ENCODE measurements at regions not wholly inside any gene's neighbourhood (a gene's known extent, or its start where the extent isn't known, plus 50 kb on each side); places are given as distances from the start of the nearest gene placed in this dataset.
"Not testable (repeated sequence)": the region's sequence is repeated elsewhere in the genome, so short reads cannot be mapped to it uniquely, and the experiment has no call there.

DNA sequence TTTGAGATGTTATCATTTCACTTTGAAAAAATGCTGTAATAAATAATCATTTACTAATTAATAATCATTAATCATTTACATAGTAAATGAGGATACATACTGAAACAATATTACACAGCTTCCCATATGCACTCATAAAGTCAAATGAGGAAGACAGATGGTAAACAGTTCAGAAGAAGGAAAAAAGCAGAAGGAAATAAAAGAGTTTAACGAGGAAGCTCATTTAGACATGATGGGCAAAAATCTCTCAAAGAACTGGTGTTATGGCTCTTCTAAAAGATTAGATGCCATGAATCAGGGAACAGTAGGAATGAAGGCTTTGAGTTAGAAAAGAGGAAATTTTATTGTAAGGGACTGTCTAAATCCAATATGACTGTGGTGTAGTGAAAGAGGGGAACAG is 347.6 kb downstream of the PTPRC start:
- no peak for DNase-seq

DNA sequence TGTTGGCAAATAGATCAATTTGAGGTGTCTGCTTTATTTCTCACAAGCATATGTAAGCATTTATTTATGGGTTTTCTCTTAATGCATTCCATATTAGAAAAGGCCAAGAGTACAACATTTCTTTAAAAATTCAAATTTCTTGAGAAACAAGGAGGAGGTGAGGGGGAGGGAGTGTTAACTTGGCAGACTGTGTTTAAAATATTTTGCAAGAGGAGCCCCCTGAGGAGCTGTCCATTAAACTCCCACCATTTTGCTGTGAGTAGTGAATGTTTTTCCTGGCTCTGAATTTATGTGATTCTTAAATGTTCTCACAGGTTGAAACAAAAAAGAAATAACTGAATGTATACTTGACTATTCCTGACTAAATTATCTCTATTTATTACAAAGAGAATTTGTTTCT is 363.8 kb downstream of the PTPRC start:
- no peak for DNase-seq

DNA sequence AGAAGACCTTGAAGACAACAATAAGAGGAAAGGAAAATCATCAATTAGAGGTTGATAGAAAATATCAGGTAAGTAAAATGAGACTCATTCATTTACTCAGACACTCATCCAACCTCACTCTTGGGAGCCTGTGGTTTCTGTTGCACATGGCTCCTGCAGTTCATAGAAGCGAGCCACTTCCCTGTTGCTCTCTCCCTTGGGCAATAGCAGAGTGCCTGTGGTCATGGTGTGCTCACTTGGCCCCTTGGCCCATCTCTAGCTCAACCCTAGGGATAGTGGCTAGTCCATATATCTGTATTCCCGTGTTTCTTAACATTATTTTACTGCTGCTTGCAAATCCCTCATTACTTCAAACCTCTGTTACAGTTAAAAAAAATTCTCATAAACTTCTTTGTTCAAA is 368.6 kb downstream of the PTPRC start:
- no peak for DNase-seq

DNA sequence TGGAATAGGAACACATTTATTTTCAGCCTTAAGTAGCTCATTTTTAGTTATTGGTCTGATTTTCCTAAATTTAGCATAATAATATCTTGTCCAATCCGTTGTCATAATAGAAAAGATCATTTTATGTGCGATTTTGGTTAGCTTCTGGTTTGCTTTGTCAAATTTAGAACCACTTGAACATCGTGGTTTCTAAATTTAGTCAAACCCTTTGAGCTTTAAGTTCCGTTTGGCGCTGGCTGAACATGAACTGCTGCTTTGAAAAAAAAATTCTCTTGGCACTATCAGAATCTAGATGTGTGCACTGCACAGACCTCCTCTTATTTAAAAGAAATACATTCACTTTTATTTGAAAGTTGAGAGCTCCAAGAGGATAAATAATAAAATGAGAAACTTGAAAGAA is 370.6 kb downstream of the PTPRC start:
- DNase-seq, result no peak

DNA sequence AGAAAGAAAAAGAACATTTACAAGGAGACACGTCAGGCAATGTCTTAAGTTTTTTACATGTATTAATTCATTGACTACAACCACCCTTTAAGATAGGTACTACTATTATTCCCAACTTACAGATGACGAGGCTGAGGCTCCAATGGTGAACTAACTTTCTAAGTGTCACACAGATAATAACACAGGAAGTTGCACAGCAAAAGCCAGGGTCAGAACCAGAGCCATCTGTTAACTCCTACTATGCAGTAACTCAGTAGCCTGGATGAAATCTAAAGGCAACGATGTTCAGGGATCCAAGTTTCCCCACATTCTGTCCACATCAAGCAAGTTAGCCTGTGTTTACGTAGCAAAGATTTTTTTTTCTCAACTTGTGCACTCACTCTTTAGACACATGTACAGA is 371.7 kb downstream of the PTPRC start:
- no peak for DNase-seq

DNA sequence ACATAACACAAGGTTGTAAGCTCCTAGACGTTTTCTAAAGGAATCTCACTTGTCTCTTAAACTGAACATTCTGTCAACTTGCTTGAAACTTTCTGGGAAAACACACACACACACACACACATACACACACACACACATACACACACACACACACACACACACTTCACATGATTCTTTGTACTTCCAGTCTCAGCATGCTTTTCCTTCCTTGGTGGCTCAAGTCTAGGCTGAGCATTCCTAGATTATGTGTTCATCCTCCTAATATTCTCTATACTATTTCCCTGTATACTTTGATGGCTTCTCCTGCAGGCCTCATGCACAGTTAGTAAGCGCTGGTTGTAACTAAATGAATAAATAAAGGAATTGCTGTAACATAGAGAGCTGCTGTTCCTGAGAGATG is 372.1 kb downstream of the PTPRC start:
- DNase-seq, result no peak

DNA sequence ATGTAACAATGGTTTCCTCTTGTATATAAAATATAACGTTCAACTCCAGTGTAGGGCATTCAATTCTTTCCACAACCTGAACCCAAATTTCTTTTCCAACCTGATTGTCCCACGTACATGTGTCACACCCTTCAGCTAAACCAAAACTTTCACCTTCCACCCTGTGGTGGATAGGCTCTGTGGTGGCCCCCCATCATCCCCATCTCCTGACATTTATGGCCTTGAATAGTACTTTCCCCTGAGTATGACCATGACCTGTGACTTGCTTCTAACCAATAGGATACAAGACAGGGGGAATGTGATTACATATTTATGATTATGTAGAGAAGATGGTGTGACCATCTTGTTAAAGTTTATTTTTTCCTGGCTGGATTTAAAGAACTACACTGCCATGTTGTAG is 377.0 kb downstream of the PTPRC start:
- DNase-seq, result no peak

DNA sequence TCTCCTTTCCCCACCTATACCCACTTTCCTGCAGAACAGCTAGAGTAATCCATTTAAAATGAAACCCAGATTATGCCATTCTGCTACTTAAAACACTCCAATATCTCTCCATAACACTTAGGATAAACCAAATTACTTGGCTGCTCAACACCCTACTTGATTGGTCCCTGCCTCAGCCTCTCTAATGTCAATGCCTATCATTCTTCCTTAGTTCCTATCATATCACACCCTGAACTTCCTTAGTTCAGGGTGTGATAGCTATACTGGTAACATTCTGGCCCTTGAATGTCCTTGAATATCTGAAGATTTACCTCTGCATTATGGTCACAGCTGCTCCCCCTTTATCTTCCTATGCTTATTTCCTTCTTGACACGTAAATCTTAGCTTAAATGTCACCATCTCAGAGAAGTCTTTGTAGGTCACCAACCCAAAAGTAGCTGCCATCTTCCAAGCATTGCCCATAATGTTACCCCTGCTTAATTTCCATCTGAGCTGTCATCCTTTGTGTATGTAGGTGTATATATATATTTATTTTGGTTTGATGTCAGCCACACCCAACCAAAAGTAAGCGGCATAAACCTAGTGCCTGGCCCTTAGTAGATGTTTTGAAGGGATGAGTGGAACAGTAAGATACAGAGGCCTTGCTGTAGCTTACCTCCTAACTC is 379.8 kb downstream of the PTPRC start:
- DNase-seq, result no peak

DNA sequence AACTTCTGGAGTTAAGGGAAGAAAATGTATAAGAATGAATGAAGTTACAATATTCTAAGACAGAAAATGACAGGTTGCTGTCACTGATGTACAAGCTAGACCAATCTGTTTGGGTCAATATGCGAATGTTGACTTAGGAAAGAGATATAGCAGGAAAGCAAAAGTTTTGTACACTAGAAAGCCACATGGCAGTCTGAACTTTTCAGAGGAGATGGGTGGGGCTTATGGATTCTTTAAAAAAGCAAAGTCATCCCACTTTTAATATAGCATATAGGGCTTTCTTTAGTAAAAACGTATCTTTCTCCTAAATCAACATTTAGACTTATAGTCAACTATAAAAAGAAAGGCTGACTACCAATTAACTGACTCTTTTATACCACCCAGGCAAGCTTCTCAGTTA is 381.2 kb downstream of the PTPRC start:
- no peak for DNase-seq

DNA sequence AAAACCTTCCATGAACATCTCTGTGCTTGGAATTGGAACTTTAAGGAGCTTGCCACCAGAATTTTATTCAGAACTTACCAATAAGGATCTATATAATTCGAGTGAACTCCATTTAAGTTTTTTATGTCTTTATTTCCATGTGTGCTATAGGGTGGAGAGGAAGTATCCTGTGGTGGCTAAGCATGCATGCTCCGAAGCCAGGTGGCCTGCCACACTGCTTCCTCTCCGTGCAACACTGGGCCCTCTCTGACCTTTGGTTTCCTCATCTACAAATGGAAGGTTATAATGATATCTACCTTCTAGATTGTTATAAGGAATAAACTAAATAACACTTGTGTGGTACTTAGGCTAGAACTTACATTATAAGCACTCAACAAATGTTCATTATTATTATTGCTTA is 382.1 kb downstream of the PTPRC start:
- no peak for DNase-seq

DNA sequence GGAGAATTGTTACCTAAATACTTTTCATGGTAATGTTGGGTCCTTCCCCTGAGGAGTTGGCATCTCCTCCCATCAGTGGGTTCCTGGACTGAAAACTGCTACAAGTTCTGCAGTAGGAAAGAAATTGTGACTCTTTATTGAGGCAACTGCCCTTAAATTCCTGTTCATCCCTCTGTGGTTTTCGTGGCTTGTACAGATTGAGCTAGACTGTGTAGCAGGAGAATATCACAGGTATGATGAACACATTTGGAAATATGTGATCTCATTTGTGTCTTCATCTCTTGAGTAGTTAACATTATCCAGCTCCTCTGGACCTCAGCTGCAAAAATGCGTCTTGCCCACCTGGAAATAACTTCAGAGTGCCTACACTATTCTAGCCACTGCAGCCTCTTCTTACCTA is 390.6 kb downstream of the PTPRC start:
- no peak for DNase-seq

DNA sequence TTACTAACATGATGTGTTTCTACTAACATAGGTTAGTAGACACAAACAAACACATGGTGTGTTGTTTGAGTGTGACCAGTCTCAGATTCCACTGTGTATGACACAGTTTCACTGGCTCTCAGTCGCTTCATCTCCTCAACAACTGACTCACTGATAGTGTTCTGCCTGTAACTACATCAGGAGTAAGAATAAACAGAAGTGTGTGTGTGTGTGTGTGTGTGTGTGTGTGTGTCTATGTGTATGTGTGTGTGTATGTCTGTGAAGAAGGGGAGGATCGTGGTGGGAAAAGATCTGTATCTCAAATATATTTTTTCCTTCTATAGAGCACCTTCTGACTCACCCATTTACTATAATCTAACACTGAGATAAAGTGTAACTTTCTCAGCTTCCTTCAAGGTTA is 391.0 kb downstream of the PTPRC start:
- DNase-seq, result no peak

DNA sequence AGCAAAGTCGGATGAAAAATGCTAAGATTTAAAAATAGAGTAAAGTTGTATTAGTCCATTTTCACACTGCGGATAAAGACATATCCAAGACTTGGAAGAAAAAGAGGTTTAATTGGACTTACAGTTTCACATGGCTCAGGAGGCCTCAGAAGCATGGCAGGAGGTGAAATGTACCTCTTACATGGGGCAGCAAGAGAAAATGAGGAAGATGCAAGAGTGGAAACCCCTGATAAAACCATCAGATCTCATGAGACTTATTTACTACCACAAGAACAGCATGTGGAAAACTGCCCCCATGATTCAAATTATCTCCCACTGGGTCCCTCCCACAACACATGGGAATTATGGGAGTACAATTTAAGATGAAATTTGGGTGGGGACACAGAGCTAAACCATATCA is 391.7 kb downstream of the PTPRC start:
- not testable (repeated sequence) for DNase-seq

DNA sequence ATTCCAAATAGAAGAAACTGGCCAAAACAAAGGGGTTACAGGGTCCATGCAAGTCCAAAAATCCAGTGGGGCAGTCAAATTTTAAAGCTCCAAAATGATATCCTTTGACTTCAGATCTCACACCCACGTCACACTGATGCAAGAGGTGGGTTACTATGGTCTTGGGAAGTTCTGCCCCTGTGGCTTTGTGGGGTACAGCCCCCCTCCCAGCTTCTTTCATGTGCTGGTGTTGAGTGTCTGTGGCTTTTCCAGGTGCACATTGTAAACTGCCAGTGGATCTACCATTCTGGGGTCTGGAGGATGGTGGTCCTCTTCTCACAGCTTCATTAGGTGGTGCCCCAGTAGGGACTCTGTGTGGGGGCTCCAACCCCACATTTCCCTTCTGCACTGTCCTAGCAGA is 392.3 kb downstream of the PTPRC start:
- DNase-seq, result not testable (repeated sequence)

DNA sequence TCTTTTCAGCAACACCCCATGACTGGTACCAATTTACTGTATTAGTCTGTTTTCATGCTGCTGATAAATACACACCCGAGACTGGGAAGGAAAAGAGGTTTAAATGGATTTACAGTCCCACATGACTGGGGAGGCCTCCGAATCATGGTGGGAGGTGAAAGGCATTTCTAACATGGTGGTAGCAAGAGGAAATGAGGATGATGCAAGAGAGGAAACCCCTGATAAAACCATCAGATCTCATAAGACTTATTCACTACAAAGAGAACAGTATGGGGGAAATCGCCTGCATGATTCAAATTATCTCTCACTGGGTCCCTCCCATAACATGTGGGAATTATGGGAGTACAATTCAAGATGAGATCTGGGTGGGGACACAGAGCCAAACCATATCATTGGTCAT is 393.6 kb downstream of the PTPRC start:
- DNase-seq, result not testable (repeated sequence)

DNA sequence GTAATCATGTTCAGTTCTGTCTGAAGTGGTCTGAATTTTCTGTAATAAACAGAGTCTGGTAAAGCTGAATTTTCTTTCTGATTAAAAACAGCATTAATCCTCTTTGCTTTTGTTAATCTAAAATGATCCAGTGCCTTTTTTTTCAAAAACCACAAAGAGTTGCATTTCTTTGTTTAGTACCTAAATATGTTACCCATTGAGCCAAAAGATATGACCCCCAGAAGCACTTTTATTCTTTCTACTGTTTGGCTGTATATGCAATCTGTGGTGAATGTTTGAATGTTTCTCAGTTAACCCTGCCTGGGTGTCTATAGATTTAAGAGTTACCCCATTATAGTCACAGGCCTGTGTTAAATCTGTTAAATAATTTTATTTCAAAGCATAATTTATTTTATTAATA is 394.8 kb downstream of the PTPRC start:
- no peak for DNase-seq

DNA sequence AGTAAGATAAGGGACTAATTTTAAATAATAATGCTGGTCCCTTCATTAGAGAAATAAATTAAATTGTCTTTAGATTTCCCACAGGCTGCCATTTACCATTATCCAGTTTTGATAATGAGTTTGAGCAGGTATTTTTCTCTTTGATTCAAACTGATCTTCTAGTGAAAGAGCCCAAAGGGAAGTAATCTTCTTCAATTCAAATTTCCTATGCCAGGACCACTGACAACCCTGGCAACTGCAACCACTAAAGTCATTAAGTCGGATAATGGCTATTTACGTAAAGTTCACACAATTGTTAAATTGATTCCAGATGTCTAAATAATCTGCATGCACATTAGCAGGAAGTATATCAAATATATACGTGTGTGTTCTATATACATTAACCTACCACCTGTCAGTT is 399.3 kb downstream of the PTPRC start:
- no peak for DNase-seq

DNA sequence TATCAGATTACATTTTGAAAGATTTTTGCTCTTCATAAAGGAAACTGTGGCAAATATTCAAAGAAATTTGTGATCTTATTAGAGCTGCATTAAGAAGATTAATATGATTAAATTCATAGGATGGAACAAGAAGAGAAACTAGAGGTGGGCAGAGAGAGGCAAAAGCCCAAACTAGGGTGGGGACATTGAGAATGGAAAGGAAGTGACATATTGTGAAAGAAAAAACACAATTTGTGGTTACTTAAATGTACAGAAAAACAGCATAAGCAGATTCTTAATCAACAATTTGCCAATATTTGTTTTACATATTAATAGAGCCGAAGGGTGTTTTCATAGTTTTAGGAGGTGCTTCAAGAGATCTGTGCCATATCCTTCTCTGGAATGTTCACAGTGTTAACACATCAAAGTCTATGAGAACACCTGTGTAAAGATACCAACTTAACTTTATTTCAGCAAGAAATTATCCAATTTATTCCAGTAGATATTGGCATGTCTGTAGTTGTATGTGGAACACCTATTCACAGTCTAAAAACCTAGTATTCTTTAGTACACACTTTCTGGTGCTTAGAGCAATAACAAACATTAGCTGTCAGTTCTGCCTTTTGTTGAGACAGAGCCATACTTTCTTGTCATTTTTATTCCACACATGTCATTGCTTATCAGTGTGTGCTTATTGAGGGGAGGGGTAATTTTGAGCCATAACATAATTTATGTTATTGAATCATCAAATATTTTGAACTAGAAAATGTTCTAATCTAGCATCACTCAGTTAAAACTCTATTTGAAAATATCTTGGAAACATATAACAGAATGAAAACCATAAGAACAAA is 401.5 kb downstream of the PTPRC start:
- no peak for DNase-seq

DNA sequence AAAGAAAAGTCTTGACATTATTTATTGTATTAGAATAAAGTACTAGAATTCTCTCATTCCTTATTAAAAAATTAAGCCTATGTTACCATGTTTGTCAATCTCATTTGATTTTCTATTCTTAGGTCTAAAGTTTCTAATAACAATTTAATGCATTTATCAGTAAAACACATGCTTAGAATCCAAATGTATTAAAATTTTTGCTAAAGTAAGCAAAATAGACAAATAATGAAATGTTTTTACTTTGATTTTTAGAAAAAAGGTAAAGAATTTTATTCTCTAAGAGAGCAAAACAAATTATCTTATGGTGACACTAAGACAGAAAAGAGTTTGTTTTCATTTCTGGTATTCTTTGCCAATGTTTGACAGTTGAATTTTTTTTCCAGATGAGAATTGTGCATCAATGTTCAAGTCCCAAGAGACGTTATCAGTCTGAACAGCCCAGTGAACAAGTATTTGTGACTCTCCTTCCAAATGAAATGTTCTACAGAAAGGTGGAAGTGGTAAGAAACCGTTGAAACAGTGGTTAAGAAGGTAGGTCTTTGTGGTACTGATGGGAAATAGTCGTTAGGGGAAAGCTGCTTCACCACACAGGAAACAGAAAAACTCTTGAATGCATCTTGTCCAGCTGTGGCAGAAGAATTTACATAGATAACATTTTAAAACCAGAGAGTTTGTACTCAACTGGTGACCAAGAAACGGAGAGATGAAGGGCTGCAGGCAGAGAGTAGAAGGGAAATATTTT is 402.5 kb downstream of the PTPRC start:
- DNase-seq, result no peak

DNA sequence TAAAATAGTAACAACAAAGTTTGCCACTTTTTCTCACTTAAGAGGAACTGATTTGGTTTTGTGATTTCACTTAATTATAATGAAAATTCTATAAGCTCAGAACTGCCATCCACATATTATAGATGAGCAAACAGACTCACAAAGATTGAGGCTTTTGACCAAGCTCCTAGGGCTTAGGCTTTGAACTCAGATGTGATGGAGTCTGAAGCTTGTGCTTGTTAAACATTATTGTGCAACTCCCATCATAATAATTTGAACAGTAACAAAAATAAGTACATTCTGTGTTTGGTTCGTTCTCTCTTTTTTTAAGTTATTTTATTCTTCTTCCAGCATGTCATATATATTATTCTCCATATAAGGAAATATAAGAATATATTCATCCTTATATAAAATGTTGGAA is 403.4 kb downstream of the PTPRC start:
- DNase-seq, result no peak

DNA sequence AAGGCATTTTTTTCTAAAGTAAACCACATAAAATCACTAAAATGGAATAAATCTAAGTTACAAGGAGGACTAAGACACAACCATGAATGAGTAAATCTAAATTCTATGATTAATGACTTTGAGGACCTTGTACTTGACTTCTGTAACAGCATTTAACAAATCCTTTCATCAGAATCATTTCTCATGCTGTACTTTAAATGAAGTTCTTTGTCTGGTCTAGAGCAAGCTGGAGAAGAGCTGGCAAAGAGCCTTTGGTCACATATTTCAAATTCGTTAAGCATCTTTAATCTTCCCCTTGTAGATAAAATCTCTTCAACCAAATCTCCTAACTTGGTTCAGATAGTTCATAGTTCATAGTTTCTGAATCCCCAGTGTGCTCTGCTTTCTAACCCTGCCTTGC is 405.4 kb downstream of the PTPRC start:
- no peak for DNase-seq

DNA sequence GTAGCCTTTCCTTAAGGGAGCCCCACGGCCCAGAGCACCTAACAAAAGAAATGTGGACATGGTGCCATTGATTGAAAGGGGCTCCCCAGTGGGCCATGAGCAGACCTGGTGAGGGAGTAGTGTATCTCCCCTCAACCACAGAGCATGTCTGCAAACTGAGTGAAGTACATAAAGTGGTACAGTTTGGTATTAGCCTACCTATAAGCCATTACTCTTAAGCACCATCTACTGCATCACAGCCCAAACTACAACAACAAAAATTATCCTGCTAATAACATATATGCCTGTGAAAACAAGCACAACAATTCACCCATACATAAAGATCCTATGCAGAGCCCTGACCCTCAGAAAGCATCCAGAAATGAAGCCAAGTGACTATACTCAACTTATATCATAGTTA is 407.8 kb downstream of the PTPRC start:
- DNase-seq, result no peak

DNA sequence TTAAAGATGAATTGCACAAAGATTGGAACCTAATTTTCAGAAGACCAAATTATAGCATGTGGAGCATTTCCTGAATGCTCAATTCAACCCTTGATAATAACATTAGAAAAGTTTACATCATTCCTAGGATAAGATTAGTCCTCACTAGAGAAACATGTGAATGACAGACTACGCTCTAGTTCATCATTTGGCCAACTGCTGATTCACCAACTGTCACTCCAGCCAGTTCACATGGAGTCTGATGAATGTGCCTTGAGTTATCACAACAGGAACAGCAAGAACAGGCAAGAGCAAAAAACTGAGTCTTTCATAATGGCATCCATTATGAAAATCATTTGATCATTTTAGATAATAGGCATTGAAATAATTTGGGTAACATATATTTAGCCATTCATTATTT is 415.9 kb downstream of the PTPRC start:
- DNase-seq, result no peak

DNA sequence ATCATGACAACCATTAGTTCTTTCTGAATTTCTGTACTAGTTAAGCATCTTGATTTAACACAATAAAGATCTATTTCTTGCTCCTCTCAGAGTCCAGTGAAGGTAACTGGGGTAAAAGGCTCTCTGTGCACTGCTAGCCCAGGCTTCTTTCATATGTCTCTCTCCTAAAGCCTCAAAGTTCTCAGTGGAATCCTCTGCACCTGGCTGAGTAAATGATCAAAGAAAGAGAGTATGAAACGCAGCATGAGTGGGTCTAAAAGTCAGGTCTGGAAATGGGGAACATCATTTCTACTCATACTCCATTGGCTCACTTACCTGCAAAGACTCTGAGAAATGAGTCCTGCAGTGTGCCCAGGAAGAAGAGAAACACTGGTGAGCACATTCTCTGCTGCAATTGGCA is 418.5 kb downstream of the PTPRC start:
- no peak for DNase-seq

Measured in activated T-cell treated with anti-CD3 and anti-CD28 coated beads for 4 hours (primary cell).